GM12873 (cell line): ENCODE measurements at regions not wholly inside any gene's neighbourhood (a gene's known extent, or its start where the extent isn't known, plus 50 kb on each side); places are given as distances from the start of the nearest gene placed in this dataset.

Source experiments
- TF ChIP-seq, protein P1 (sequence below): IDR thresholded peaks from 2 replicates; pipeline ENCODE4 v1.5.1; 2012; ENCODE audit warnings: low read depth, mild to moderate bottlenecking, moderate library complexity, low read length, control low read depth; ENCODE audit not compliant: insufficient read depth; ENCODE audit errors: missing control alignments

DNA sequence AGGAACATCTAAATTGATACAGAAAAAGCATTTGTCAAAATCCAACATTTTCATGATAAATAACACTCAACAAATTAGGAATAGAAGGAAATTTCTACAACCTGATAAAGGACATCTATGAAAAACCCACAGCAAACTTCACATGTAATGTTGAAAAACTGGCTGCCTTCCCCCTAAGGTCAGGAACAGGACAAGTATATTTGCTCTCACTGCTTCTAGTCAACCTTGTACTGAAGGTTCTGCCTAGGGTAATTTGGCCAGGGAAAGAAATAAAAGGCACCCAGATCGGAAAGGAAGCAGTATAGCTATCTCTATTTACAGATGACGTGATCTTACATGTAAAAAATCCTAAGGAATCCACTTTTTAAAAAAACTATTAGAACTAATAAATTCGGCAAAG, 97.1 kb upstream of the USP9X start:
- TF ChIP-seq, protein P1, sequence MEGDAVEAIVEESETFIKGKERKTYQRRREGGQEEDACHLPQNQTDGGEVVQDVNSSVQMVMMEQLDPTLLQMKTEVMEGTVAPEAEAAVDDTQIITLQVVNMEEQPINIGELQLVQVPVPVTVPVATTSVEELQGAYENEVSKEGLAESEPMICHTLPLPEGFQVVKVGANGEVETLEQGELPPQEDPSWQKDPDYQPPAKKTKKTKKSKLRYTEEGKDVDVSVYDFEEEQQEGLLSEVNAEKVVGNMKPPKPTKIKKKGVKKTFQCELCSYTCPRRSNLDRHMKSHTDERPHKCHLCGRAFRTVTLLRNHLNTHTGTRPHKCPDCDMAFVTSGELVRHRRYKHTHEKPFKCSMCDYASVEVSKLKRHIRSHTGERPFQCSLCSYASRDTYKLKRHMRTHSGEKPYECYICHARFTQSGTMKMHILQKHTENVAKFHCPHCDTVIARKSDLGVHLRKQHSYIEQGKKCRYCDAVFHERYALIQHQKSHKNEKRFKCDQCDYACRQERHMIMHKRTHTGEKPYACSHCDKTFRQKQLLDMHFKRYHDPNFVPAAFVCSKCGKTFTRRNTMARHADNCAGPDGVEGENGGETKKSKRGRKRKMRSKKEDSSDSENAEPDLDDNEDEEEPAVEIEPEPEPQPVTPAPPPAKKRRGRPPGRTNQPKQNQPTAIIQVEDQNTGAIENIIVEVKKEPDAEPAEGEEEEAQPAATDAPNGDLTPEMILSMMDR: no peak

DNA sequence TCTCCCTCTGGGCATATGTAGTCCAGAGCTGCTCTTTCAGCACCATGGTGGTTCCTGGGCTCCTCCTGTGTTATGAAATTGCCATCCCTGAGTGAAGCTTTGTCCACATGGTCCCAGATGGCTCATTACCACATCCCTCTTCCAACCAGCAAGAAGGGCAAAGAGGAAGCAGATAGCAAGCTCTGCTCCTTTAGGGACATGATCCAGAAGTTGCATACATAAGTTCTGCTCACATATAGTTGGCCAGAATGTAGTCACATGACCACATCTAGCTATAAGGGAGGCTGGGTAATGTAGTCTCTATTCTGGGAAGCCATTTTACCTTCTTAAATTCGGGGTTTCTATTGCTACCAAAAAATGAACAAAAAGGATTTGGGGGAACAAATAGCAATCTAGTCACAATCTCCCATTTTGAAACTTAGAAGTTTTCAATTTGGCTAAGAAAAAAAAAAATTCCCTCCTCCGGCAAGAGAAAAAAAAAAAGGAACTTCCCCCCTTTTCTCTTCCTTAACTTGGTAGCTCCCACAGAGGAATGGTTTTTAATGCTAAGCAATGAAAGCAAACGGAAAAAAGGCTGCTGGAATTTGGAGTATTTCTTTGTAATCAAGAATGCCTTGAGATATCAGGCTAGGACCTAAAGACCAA, 88.2 kb upstream of the USP9X start:
- TF ChIP-seq, protein P1: no peak

DNA sequence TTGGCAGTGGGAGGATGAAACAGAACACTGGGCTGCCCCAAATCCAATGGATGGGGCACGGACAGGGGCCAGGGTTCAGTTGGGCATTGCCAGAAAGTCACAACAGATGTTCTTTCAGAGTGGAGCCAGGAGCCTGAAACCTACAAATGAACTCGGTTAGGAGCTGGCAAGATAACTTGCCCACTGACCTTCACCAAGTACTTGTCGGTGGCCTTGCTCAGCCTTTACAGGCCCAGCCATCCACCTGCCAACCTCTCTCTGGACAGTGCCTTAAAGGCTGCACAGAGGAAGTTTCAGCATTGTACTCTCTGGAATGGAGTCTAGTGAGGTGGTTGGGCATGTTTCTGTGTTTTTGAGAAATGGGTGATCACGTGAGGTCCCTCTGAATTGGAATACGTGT, 87.1 kb upstream of the USP9X start:
- TF ChIP-seq, protein P1: no peak

DNA sequence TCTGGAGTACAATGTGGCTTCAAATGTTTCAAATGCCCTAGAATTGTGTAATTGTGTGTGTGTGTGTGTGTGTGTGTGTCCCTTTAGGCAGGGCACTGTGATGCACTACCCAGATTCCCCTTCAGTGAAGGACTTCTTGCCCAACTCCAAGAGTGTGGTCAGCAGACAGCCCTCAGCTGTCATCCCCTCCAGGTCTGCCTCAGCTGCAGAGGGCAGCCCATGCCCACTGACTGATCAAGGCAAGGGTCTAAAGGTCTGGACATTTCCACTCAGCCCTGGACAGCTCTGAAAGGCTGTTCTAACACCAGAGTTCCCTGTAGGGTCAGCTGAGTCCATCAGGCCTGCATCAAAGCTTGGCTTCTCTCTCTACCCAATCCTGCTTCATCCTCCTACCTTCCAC, 83.9 kb upstream of the USP9X start:
- TF ChIP-seq, protein P1: no peak

DNA sequence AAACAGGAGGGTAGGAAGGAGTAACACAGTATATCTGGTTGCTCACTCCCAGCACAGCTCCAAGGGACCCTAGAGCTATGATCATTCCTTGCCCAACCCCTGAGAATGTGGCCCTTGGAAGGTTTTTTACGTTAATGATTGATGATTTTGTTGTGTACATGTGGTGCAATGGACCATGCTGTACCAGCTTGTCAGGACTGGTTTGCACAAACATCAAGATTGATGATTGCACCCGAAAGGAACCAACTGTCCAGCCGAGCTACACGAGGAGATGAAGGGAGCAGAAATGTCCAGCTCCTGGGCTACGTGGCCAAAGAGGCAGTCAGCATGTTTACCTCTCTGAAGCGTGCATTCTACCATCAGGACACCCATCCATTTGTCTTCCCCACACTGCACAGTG, 83.2 kb upstream of the USP9X start:
- TF ChIP-seq, protein P1: no peak

DNA sequence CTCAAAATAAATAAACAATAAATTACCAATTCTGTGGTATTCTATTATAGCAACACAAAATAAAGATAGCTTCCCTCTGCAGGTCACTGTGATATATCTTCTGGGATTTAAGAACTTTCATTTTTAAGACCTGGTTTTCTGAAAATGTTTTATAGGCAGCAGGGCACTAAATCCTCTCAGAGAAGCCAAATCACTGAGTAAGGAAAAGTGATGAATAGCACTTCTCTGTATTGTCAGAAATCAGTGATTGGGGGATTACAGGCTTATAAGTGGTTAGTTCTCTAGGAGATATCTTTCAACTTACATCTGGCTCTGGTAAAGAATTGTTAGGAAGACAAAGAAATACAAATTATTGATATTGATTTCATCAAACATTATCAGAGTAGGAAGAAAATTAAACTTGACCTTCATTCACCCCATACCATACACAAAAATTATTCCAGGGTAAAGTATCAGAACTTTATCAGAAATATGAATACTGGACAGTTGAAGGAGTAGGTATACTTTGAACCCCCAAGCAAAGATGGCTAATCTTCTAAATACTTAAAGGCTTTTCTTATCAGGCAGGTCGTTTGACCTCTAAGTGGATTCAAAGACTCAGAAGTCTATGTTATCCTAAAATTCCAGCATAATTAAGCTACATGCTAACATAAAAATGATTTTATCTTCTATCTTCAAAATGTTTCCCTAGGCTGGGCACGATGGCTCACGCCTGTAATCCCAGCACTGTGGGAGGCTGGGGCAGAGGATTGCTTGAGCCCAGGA, 81.6 kb upstream of the USP9X start:
- TF ChIP-seq, protein P1: no peak

DNA sequence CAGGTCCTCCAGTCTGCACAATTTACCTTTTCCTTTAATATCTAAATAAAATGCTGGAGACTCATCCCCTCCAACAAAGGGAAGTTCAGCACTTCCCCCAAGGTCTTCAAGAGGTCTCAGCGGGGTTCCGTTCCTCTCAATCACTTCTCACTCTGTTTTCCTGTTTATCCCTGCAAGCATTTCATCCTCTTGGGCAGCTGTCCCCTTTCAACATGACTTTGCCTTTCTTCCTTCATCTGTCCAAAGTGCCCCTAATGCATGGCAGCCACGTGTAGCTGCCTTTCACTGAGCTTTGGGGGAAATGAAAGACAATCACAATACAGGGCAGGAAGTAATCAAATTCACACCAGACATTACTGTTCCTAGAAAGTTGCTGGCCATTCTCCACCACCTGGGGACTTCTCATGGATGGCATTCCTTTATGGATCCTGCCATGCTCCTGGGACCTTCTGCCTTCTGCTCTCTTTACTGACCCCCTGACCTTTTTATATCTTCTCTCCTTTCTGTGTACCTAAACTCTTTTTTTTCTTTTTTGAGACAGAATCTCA, 79.7 kb upstream of the USP9X start:
- TF ChIP-seq, protein P1: no peak
